ENCODE measurements at regions not wholly inside any gene's neighbourhood (a gene's known extent, or its start where the extent isn't known, plus 50 kb on each side); places are given as distances from the start of the nearest gene placed in this dataset.

DNA sequence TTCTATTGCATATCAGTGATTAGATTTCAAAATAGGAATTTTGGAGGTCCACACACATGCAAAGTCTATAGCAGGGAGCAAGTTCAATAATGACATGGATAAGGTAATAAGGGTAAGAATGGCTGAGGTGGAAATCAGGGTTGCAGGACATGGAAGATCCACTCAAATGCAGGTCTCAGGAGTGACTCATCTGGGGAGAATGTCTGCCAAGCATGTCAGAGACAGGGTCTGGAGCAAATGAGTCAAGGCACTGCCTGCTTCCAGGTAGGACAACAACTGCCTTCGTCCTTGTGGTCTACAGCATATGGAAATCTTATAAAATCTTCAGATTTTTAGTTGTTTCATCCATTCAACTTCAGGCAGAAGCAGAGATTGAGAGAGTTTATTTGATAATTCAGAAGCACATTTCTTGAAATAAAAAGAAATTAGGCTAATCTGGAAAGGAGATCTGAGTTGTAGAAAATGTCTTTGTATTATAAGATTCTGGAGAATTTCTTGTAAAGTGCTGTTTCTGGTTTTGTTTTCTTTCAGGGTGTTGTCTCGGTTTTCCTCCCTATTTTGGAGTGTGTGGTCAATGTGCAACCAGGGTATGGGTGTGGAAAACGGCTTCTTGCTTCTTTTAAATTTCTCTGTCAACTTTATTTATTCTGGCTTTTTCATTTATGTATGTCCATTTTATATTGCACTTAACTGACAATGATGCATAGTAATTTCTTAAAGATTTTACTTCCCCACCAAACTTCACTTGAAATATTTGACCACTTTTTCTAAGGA lies 748.8 kb downstream of the LIG4 start:
- Histone ChIP-seq H3K9me3 (ENCODE audit: low read length) (no peaks in the 10 kb centered on the region), H2AFZ (ENCODE audit: low read depth, low read length) (no peak overlapping the region), H3K36me3 (ENCODE audit: insufficient read depth, low read length) (no peaks in the 10 kb centered on the region), H3K79me2 (replicated peaks; ENCODE audit: insufficient read depth, low read length) (no peaks in the 10 kb centered on the region), H3K9ac (ENCODE audit: low read length) (no peak overlapping the region), H3K4me3 (ENCODE audit: low read length) (no peak overlapping the region), H4K20me1 (ENCODE audit: insufficient read depth) (no peaks in the 10 kb centered on the region), H3K27me3 (ENCODE audit: insufficient read depth, low read depth, low read length) (no peaks in the 10 kb centered on the region), H3K9me2 (ENCODE audit: insufficient read depth, low read length) (no peaks in the 10 kb centered on the region), H3K4me2 (ENCODE audit: low read length) (no peak overlapping the region), H3F3A (ENCODE audit: insufficient read depth, low read length, poor library complexity, severe bottlenecking) (no peaks in the 10 kb centered on the region), H3K27ac (ENCODE audit: low read length) (no peak overlapping the region)
- no peak for TF ChIP-seq RAD21 (conservative IDR thresholded peaks at IDR 0.05)
- no peak for TF ChIP-seq POLR2AphosphoS5 (IDR thresholded peaks at IDR 0.05)
- TF ChIP-seq TAF1 (IDR thresholded peaks at IDR 0.05; ENCODE audit: low read depth): no peak
- no peak for TF ChIP-seq MXI1 (conservative IDR thresholded peaks at IDR 0.05; ENCODE audit: poor library complexity, severe bottlenecking)
- TF ChIP-seq, protein P1, sequence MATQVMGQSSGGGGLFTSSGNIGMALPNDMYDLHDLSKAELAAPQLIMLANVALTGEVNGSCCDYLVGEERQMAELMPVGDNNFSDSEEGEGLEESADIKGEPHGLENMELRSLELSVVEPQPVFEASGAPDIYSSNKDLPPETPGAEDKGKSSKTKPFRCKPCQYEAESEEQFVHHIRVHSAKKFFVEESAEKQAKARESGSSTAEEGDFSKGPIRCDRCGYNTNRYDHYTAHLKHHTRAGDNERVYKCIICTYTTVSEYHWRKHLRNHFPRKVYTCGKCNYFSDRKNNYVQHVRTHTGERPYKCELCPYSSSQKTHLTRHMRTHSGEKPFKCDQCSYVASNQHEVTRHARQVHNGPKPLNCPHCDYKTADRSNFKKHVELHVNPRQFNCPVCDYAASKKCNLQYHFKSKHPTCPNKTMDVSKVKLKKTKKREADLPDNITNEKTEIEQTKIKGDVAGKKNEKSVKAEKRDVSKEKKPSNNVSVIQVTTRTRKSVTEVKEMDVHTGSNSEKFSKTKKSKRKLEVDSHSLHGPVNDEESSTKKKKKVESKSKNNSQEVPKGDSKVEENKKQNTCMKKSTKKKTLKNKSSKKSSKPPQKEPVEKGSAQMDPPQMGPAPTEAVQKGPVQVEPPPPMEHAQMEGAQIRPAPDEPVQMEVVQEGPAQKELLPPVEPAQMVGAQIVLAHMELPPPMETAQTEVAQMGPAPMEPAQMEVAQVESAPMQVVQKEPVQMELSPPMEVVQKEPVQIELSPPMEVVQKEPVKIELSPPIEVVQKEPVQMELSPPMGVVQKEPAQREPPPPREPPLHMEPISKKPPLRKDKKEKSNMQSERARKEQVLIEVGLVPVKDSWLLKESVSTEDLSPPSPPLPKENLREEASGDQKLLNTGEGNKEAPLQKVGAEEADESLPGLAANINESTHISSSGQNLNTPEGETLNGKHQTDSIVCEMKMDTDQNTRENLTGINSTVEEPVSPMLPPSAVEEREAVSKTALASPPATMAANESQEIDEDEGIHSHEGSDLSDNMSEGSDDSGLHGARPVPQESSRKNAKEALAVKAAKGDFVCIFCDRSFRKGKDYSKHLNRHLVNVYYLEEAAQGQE (IDR thresholded peaks at IDR 0.05; ENCODE audit: borderline replicate concordance): no peak
- TF ChIP-seq EZH2 (IDR thresholded peaks at IDR 0.05; ENCODE audit: borderline replicate concordance, insufficient read depth, low read length, poor library complexity, severe bottlenecking): no peak
- TF ChIP-seq, protein P2, sequence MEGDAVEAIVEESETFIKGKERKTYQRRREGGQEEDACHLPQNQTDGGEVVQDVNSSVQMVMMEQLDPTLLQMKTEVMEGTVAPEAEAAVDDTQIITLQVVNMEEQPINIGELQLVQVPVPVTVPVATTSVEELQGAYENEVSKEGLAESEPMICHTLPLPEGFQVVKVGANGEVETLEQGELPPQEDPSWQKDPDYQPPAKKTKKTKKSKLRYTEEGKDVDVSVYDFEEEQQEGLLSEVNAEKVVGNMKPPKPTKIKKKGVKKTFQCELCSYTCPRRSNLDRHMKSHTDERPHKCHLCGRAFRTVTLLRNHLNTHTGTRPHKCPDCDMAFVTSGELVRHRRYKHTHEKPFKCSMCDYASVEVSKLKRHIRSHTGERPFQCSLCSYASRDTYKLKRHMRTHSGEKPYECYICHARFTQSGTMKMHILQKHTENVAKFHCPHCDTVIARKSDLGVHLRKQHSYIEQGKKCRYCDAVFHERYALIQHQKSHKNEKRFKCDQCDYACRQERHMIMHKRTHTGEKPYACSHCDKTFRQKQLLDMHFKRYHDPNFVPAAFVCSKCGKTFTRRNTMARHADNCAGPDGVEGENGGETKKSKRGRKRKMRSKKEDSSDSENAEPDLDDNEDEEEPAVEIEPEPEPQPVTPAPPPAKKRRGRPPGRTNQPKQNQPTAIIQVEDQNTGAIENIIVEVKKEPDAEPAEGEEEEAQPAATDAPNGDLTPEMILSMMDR (IDR thresholded peaks at IDR 0.05; ENCODE audit: poor library complexity, severe bottlenecking): no peak
- TF ChIP-seq SMC3 (conservative IDR thresholded peaks at IDR 0.05; ENCODE audit: poor library complexity): no peak
- no peak for TF ChIP-seq EP300 (conservative IDR thresholded peaks at IDR 0.05; ENCODE audit: poor library complexity, severe bottlenecking)

DNA sequence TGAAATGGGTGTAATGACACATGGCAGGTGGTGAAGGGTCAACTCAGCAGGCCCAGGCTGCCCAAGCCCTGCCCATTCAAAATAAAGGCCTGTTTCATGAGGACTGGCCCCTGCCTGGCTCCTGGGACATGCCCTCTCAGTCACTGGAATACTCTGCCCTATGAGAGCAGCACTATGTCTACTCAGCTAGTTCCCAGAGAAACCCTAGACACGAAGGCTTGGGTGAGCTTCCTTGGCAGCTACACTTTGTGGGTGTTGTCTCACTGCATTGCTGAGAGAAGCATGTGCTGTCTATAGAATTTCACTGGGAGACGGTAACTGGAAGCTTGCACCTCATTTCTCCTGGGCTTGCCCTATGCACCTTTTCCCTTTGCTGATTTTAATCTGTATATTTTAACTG lies 752.8 kb downstream of the LIG4 start:
- Histone ChIP-seq H3K27me3 (ENCODE audit: insufficient read depth, low read depth, low read length) (no peaks in the 10 kb centered on the region), H3F3A (ENCODE audit: insufficient read depth, low read length, poor library complexity, severe bottlenecking) (no peaks in the 10 kb centered on the region), H3K4me2 (ENCODE audit: low read length) (no peak overlapping the region), H3K36me3 (ENCODE audit: insufficient read depth, low read length) (no peaks in the 10 kb centered on the region), H3K79me2 (replicated peaks; ENCODE audit: insufficient read depth, low read length) (no peaks in the 10 kb centered on the region), H2AFZ (ENCODE audit: low read depth, low read length) (no peak overlapping the region), H3K27ac (ENCODE audit: low read length) (no peak overlapping the region), H4K20me1 (ENCODE audit: insufficient read depth) (no peaks in the 10 kb centered on the region), H3K9me3 (ENCODE audit: low read length) (no peaks in the 10 kb centered on the region), H3K4me3 (ENCODE audit: low read length) (no peak overlapping the region), H3K9ac (ENCODE audit: low read length) (no peak overlapping the region), H3K9me2 (ENCODE audit: insufficient read depth, low read length) (no peaks in the 10 kb centered on the region)
- TF ChIP-seq, protein P1 (IDR thresholded peaks at IDR 0.05; ENCODE audit: borderline replicate concordance): no peak
- no peak for TF ChIP-seq TAF1 (IDR thresholded peaks at IDR 0.05; ENCODE audit: low read depth)
- TF ChIP-seq EP300 (conservative IDR thresholded peaks at IDR 0.05; ENCODE audit: poor library complexity, severe bottlenecking): no peak

Measured in neural cell (in vitro differentiated cells).